Astrocyte (in vitro differentiated cells and primary cell): ENCODE measurements at regions not wholly inside any gene's neighbourhood (a gene's known extent, or its start where the extent isn't known, plus 50 kb on each side); places are given as distances from the start of the nearest gene placed in this dataset.

Experiments used
- EZH2 ChIP-seq: IDR thresholded peaks from 2 replicates; pipeline ENCODE4 v1.6.1; 2012; ENCODE audit warnings: mild to moderate bottlenecking, low read length, inconsistent platforms; ENCODE audit not compliant: insufficient read depth
- TF ChIP-seq, protein P1 (sequence below): IDR thresholded peaks from 2 replicates; pipeline ENCODE4 v1.5.1; 2011; ENCODE audit warnings: low read depth, mild to moderate bottlenecking, inconsistent platforms, low read length, moderate library complexity; ENCODE audit not compliant: insufficient read depth

- TF ChIP-seq, protein P1, sequence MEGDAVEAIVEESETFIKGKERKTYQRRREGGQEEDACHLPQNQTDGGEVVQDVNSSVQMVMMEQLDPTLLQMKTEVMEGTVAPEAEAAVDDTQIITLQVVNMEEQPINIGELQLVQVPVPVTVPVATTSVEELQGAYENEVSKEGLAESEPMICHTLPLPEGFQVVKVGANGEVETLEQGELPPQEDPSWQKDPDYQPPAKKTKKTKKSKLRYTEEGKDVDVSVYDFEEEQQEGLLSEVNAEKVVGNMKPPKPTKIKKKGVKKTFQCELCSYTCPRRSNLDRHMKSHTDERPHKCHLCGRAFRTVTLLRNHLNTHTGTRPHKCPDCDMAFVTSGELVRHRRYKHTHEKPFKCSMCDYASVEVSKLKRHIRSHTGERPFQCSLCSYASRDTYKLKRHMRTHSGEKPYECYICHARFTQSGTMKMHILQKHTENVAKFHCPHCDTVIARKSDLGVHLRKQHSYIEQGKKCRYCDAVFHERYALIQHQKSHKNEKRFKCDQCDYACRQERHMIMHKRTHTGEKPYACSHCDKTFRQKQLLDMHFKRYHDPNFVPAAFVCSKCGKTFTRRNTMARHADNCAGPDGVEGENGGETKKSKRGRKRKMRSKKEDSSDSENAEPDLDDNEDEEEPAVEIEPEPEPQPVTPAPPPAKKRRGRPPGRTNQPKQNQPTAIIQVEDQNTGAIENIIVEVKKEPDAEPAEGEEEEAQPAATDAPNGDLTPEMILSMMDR, result no peak
- TF ChIP-seq EZH2, result no peak
These were observed 287.6 kb upstream of the TPK1 start for GRCh38 chr7:145123502-145123901.
